Brain microvascular endothelial cell (primary cell): ENCODE measurements at regions not wholly inside any gene's neighbourhood (a gene's known extent, or its start where the extent isn't known, plus 50 kb on each side); places are given as distances from the start of the nearest gene placed in this dataset.

Experiments
- DNase-seq: peaks from one replicate; pipeline ENCODE4 v3.0.0-alpha.2; 2020
- H3K27ac ChIP-seq: fragments of 250-450 bp; sonication (Bioruptor Pico); 2 replicates; pipeline ENCODE4 v1.5.1; 2020; ENCODE audit warnings: mild to moderate bottlenecking, moderate library complexity
- H3K27me3 ChIP-seq: fragments of 250-450 bp; sonication (Bioruptor Pico); replicated peaks from 2 replicates; pipeline ENCODE4 v1.5.1; 2020; ENCODE audit warnings: mild to moderate bottlenecking
- H3K36me3 ChIP-seq: fragments of 250-450 bp; sonication (Bioruptor Pico); replicated peaks from 2 replicates; pipeline ENCODE4 v1.5.1; 2020; ENCODE audit warnings: mild to moderate bottlenecking
- H3K4me3 ChIP-seq: 2 replicates; pipeline ENCODE4 v1.5.1; 2011; ENCODE audit warnings: low read depth, mild to moderate bottlenecking, control low read depth, low read length, moderate library complexity
- in situ Hi-C: cut with HindIII; loops from 2 replicates; pipeline ENCODE4 v1.10.0; 2017; ENCODE audit warnings: low sequenced_read_pairs, low pct_ligation_motif_present
- TF ChIP-seq, protein P1 (sequence below): IDR thresholded peaks from 2 replicates; pipeline ENCODE4 v1.5.1; 2011; ENCODE audit warnings: low read depth, mild to moderate bottlenecking, moderate library complexity, low read length, control low read depth, inconsistent platforms; ENCODE audit errors: missing control alignments

GRCh38 chr6:105929626-105930025 lies 156.5 kb upstream of the PRDM1 start:
- Histone ChIP-seq H3K27me3 (no peaks in the 10 kb centered on the region), H3K36me3 (no peaks in the 10 kb centered on the region), H3K27ac (no peak overlapping the region), H3K4me3 (no peak overlapping the region)
- DNase-seq: no peak
- in situ Hi-C loops: no loop called here
- TF ChIP-seq, protein P1, sequence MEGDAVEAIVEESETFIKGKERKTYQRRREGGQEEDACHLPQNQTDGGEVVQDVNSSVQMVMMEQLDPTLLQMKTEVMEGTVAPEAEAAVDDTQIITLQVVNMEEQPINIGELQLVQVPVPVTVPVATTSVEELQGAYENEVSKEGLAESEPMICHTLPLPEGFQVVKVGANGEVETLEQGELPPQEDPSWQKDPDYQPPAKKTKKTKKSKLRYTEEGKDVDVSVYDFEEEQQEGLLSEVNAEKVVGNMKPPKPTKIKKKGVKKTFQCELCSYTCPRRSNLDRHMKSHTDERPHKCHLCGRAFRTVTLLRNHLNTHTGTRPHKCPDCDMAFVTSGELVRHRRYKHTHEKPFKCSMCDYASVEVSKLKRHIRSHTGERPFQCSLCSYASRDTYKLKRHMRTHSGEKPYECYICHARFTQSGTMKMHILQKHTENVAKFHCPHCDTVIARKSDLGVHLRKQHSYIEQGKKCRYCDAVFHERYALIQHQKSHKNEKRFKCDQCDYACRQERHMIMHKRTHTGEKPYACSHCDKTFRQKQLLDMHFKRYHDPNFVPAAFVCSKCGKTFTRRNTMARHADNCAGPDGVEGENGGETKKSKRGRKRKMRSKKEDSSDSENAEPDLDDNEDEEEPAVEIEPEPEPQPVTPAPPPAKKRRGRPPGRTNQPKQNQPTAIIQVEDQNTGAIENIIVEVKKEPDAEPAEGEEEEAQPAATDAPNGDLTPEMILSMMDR: no peak

GRCh38 chr6:105926318-105926717 lies 159.8 kb upstream of the PRDM1 start:
- TF ChIP-seq, protein P1: no peak
- Histone ChIP-seq H3K27ac (no peak overlapping the region), H3K27me3 (no peaks in the 10 kb centered on the region), H3K4me3 (no peak overlapping the region), H3K36me3 (no peaks in the 10 kb centered on the region)
- in situ Hi-C loops: no loop called here
- no peak for DNase-seq

DNA sequence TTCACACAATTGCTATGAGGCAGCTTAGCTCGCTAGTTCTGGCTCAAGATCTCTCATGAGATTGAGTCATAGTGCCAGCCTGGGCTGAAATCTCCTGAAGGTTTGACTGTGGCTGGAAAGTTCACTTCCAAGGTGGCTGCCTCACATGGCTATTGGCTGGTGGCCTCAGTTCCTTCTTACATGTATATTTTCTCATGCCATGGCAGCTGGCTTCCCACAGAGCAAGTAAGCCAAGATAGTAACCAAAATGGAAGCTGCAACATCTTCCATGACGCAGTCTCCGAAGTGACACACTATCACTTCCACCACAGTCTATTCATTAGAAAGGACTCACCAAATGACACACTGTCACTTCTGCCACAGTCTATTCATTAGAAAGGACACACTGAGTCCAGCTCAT lies 160.4 kb upstream of the PRDM1 start:
- Histone ChIP-seq H3K4me3 (no peak overlapping the region), H3K27me3 (no peaks in the 10 kb centered on the region), H3K27ac (no peak overlapping the region), H3K36me3 (no peaks in the 10 kb centered on the region)
- no peak for DNase-seq
- in situ Hi-C loops: no loop called here
- TF ChIP-seq, protein P1: no peak

DNA sequence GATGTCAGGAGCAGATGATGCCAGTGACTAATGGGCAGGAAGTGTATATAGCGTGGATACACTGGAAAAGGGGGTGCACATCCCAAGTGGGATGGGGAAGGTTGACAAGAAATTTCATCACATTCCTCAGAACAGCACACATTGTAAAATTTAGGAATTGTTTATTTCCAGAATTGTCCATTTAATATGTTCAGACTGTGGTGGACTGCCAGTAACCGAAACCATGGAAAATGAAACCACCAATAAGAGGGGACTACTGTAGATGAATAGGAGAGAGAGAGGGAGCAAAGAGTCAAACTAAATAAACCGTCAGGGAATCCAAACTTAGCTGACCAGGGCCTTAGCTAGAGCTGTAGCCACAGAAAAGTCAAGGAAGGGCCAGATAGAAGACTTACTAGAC lies 164.4 kb upstream of the PRDM1 start:
- Histone ChIP-seq H3K27ac (no peak overlapping the region), H3K27me3 (no peaks in the 10 kb centered on the region), H3K36me3 (no peaks in the 10 kb centered on the region), H3K4me3 (no peak overlapping the region)
- TF ChIP-seq, protein P1: no peak
- no peak for DNase-seq
- in situ Hi-C loops: no loop called here

GRCh38 chr6:105920071-105920470 lies 166.1 kb upstream of the PRDM1 start:
- no peak overlapping the region for H3K4me3 ChIP-seq
- in situ Hi-C loops: no loop called here
- H3K27ac ChIP-seq: no peak overlapping the region
- H3K36me3 ChIP-seq: no peaks in the 10 kb centered on the region
- TF ChIP-seq, protein P1: no peak
- no peak for DNase-seq
- H3K27me3 ChIP-seq: no peaks in the 10 kb centered on the region

- Histone ChIP-seq H3K36me3 (no peaks in the 10 kb centered on the region), H3K27ac (no peak overlapping the region), H3K4me3 (no peak overlapping the region), H3K27me3 (no peaks in the 10 kb centered on the region)
- DNase-seq: no peak
- TF ChIP-seq, protein P1: no peak
- in situ Hi-C loops: no loop called here
These were observed 169.0 kb upstream of the PRDM1 start for GRCh38 chr6:105917038-105917695.
